HCT116 (cell line): ENCODE measurements at regions not wholly inside any gene's neighbourhood (a gene's known extent, or its start where the extent isn't known, plus 50 kb on each side); places are given as distances from the start of the nearest gene placed in this dataset.

Experiments
- CEBPB ChIP-seq: IDR thresholded peaks from 2 replicates; pipeline ENCODE4 v1.6.1; 2012; ENCODE audit warnings: low read depth
- CTCF ChIP-seq, 3 experiments: fragments of 200-600 bp in 1 of 3; sonication (generic) in 1 of 3; IDR thresholded peaks in 2 of 3; conservative IDR thresholded peaks in 1 of 3; 2 replicates each; pipeline ENCODE4 v1.5.1; 2012 to 2017; ENCODE audit warnings: low read depth in 2 of 3, low read length in 2 of 3, antibody characterized with exemption in 1 of 3, borderline replicate concordance in 1 of 3, control low read depth in 1 of 3, mild to moderate bottlenecking in 1 of 3, mixed read lengths in 1 of 3, mixed run types in 1 of 3, moderate library complexity in 1 of 3; ENCODE audit not compliant: insufficient read depth in 1 of 3
- EZH2 ChIP-seq: fragments of 200-600 bp; sonication (generic); IDR thresholded peaks from 2 replicates; pipeline ENCODE4 v1.6.1; 2017; ENCODE audit warnings: antibody characterized with exemption, mixed run types
- POLR2A ChIP-seq: IDR thresholded peaks from 2 replicates; pipeline ENCODE4 v1.7.0; 2011; ENCODE audit warnings: borderline replicate concordance; ENCODE audit not compliant: insufficient read depth, insufficient read length; ENCODE audit errors: extremely low read depth
- POLR2AphosphoS5 ChIP-seq: IDR thresholded peaks from 2 replicates; pipeline ENCODE4 v1.6.1; 2011; ENCODE audit warnings: mild to moderate bottlenecking, low read depth, low read length, moderate library complexity
- RAD21 ChIP-seq: IDR thresholded peaks from 2 replicates; pipeline ENCODE4 v1.6.1; 2012; ENCODE audit warnings: low read depth, mild to moderate bottlenecking
- SP1 ChIP-seq: IDR thresholded peaks from 2 replicates; pipeline ENCODE4 v1.6.1; 2012; ENCODE audit warnings: low read depth
- SRF ChIP-seq: IDR thresholded peaks from 2 replicates; pipeline ENCODE4 v1.6.1; 2012; ENCODE audit warnings: low read depth
- TCF7L2 ChIP-seq: IDR thresholded peaks from 2 replicates; pipeline ENCODE4 v1.7.0; 2011; ENCODE audit warnings: borderline replicate concordance, inconsistent platforms; ENCODE audit not compliant: insufficient read depth, insufficient read length; ENCODE audit errors: extremely low read depth
- YY1 ChIP-seq: IDR thresholded peaks from 2 replicates; pipeline ENCODE4 v1.6.1; 2011; ENCODE audit warnings: low read length, low read depth, moderate library complexity, mild to moderate bottlenecking; ENCODE audit not compliant: insufficient replicate concordance; ENCODE audit errors: extremely low read depth

- TF ChIP-seq CTCF (IDR thresholded peaks at IDR 0.05 in 2 of 3, conservative IDR thresholded peaks at IDR 0.05 in 1 of 3; ENCODE audit: borderline replicate concordance in 1 of 3, insufficient read depth in 1 of 3, low read depth in 2 of 3, low read length in 2 of 3) (no peak), EZH2 (no peak), RAD21 (no peak), CEBPB (no peak), POLR2A (no peak), SP1 (no peak), POLR2AphosphoS5 (no peak), TCF7L2 (no peak), SRF (no peak), YY1 (no peak)
Measured at GRCh38 chr15:38706956-38707355, 142.3 kb upstream of the RASGRP1 start.
